ENCODE measurements at regions not wholly inside any gene's neighbourhood (a gene's known extent, or its start where the extent isn't known, plus 50 kb on each side); places are given as distances from the start of the nearest gene placed in this dataset.

GRCh38 chr15:66848686-66849392 is 146.8 kb downstream of the SMAD6 start:
- no peak for DNase-seq (ENCODE audit: low read depth in 2 of 2)

- no peak for DNase-seq (ENCODE audit: low read depth in 2 of 2)
Measured at GRCh38 chr15:66849393-66849745, 147.3 kb downstream of the SMAD6 start.

GRCh38 chr15:66849746-66850077 is 147.7 kb downstream of the SMAD6 start:
- DNase-seq (ENCODE audit: low read depth in 2 of 2): no peak

- DNase-seq (ENCODE audit: low read depth in 2 of 2): no peak
Measured at GRCh38 chr15:66850078-66850991, 148.3 kb downstream of the SMAD6 start.

DNA sequence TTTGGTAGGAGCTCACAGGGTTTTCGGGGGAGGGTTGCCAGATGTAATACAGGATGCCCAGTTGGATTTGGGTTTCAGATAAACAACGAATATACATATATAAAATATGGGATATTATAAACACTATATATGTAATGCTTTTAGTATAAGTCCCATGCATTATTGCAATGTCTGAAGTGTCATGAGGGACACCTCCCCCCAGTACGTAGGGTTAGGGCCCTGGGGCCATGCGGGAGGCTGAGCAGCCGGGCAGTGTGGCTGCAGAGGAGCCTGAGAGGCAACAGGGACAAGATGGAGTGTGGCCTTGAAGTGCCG is 148.9 kb downstream of the SMAD6 start:
- no peak for DNase-seq (ENCODE audit: low read depth in 2 of 2)

DNA sequence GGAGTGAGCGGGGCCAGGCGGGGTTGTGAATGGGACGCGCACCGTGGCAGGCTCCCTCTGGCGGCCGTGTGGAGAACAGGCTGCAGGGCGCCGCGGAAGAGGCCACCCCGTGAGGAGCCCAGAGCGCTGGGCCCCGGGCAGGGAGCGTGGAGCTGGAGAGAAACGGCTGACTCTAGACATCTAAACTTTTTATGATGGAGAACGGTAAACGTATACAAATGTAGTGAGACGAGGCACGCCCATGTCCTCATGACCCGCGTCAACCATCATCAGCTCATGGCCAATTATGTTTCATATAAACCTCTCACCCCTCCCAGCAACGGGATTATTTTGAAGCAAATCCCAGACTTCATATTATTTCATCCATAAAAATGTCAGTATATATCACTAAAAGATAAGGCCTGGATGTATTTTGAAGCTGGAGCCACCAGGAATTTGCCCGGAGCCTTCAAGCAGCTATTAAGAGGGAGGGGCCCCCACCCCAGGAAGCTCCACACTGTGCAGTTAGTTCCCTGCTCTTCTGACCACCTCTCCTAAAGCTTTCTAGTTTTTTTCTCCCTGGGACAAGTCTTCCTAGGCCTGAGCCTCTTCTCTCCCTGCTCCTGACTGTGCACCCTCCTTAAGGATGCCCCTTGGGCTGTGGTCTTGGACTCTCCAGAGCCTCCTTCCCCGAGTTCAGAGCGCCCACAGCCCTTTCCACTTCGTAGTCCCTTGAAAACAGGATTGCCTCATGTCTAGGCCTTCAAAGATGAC is 149.5 kb downstream of the SMAD6 start:
- peak; percentile 40 to 53 for DNase-seq (ENCODE audit: low read depth in 2 of 2)

DNA sequence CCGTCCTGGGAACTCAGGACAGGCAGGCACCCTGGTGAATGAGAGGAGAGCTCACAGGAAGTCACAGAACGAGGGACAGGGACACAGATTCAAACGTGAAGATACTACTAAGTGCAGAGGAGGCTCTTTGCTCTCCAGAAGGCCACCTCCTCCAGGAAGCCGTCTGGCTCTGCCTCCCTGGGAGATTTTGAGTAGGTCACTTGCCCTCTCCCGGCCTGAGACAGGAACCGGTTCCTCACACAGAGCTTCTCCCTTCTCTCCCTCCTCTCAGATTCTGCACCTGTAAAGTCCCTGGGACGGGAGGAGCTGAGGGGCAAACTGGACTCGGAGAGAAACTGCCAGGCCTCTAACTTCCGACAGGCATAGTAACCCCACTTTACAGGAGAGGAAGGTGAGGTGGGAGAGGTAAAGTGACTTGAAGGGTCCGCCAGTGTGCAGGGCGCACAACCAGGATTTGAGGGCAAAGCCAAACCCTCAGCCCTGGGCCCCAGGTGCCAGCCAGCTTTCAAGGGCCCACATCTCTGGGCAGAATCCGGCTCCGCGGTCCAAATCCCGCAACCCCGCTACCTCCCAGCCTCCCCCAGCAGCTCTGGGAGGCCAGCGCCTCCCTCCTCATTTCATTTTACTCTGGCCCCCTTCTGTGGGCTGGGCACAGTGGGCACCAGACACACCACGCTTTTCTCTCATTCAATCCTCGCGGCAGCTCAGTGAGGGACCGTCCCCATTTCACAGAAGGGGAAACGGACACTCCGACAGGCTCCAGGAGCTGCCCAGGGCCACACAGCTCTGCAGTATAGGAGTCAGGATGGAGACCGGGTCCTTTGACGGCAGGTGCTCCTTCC is 150.2 kb downstream of the SMAD6 start:
- no peak for DNase-seq (ENCODE audit: low read depth in 2 of 2)

- no peak for DNase-seq (ENCODE audit: low read depth in 2 of 2)
Measured at GRCh38 chr15:66854012-66854965, 152.3 kb downstream of the SMAD6 start.

- no peak for DNase-seq (ENCODE audit: low read depth in 2 of 2)
Measured at GRCh38 chr15:66855041-66855440, 153.0 kb downstream of the SMAD6 start.

DNA sequence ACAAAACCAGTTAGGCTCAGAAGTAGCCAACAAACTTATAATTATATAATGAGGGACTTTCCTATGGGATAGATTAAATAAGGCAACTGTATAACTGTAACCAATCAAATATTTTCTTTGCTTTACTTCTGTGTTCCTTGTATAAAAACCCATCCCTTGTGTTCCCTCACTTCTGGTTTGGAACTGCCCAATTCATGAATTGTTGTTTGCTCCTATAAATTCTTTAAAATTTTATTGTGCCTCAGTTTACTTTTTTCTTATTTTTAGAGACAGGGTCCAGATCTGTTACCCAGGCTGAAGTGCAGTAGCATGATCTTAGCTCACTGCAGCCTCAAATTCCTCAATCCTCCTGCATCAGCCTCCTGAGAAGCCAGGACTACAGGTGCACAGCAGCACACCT is 155.7 kb downstream of the SMAD6 start:
- no peak for DNase-seq (ENCODE audit: low read depth in 2 of 2)

DNA sequence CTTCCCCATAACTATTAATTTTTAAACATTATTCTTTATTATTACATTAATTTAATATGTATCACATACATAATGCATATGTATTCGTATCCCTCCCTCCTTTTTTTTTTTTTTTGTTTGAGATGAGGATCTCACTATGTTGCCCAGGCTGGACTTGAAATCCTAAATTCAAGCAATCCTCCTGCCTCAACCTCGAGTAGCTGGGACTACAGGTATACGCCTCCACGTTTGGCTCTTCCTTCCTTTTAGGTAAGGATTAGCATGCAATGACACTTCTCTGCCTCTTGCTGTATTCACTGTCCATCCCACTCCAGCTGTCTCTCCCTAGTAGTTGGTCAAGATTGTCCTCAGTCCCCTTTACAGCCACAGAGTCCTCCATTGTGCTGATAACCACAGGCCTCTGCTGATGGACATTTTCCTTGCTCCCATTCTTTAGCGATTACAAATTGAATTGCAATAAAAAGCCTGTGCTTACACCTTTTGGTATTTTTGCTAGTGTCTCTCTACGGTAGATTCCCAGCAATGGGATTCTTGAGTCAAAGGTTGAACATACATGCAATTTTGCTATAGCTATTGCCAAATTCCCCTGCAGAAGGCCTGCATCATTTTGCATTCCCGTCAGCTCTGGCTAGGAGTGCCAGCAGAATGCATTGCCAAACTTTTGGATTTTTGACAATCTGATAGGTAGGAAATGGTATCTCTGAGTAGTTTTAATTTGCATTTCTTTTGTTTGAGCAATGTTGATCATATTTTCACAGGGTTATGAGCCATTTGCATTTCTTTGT is 156.6 kb downstream of the SMAD6 start:
- no peak for DNase-seq (ENCODE audit: low read depth in 2 of 2)

DNA sequence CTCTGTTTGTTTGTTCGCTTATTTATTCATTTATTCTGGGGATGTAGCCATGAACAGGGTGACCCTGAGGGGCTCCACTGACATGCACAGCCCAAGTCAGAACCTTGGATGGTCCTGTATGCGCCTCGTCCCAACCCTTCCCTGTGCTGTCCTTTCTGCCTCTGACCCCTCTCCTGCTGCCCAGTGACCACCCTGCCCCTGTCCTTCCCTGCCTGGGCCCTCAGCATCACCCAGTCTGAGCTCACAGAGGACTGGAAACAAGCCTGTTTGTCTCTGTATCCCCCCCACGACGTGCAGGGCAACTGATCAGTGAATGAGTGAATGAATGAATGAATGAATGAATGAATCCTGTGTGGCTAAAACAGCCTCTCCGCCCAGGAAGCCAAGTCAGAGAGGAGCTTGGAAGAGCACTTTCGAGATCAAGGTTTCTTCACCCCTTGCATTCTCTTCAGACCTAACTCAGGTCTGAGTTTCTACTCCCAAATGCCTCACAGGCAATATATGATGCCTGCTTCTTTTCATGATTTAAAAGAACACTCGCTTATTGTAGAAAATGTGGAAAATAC is 157.7 kb downstream of the SMAD6 start:
- DNase-seq (ENCODE audit: low read depth in 2 of 2): no peak

GRCh38 chr15:66860844-66861243 is 158.8 kb downstream of the SMAD6 start:
- no peak for DNase-seq (ENCODE audit: low read depth in 2 of 2)

DNA sequence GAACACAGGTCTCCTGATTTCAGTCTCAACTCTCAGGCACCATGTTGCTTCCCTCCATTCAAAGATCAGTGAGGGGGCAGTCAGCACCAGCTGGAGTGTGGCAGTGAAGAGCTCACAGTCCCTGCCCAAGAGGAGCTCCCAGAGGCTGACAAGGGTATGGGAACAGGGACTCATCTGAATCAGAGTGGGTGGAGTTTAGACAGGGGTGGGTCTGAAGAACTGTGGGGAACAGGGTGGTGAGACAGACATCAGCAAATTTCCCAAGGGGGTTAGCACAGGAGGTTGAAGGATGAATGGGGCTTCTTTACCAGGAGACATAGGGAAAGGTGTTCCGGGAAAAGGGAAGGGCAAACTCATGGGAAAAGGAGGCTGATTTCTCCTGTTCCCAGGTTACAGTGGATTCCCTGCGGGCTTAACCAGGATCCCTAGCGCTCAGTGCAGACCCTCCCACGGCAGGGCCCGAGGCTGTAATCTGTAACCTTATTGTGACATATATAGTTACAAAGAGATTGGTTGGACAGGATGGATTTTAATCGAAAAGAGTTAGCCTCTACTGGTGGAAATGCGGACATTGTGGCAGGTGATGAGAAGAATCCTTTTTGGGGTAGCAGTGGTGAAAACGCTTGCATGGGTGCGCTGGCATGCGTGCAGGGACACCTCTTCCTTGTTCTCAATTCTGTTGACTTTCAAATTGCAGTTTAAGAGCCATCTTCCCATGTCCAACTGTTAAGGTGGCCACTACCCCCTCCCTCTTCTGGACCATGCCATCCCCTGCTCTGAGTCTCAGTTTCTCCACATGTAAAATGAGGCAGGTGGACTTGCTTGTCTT is 160.3 kb downstream of the SMAD6 start:
- no peak for DNase-seq (ENCODE audit: low read depth in 2 of 2)

GRCh38 chr15:66862940-66863335 is 160.9 kb downstream of the SMAD6 start:
- DNase-seq (ENCODE audit: low read depth in 2 of 2): peak; percentile 23 to 55

GRCh38 chr15:66863390-66864085 is 161.5 kb downstream of the SMAD6 start:
- no peak for DNase-seq (ENCODE audit: low read depth in 2 of 2)

- DNase-seq (ENCODE audit: low read depth in 2 of 2): no peak
Measured at GRCh38 chr15:66864086-66864830, 162.2 kb downstream of the SMAD6 start.
